Activated CD4-positive, alpha-beta T cell treated with anti-CD3 and anti-CD28 coated beads for 36 hours (primary cell): ENCODE measurements at regions not wholly inside any gene's neighbourhood (a gene's known extent, or its start where the extent isn't known, plus 50 kb on each side); places are given as distances from the start of the nearest gene placed in this dataset.

Source experiments
- ATAC-seq: fragments of 200-7000 bp; cut with Tn5 transposase; one replicate; pipeline ENCODE4 v1.10.0; 2021; ENCODE audit warnings: mild to moderate bottlenecking, moderate library complexity
- CTCF ChIA-PET: fragments of 350-600 bp; sonication (Branson Sonifier 250); formaldehyde crosslinking; loops from one replicate; lab custom pipeline; 2021; ENCODE audit warnings: antibody characterized with exemption; lab: Charles Lee
- POLR2A ChIA-PET: fragments of 350-600 bp; sonication (Branson Sonifier 250); formaldehyde crosslinking; loops from one replicate; lab custom pipeline; 2021; ENCODE audit warnings: antibody characterized with exemption, inconsistent platforms; lab: Charles Lee
- DNase-seq: peaks from one replicate; pipeline ENCODE4 v3.0.0-alpha.2; 2020
- H3K27ac Mint-ChIP-seq: one replicate; pipeline ENCODE4 v1.8.0; 2021; ENCODE audit warnings: mixed read lengths
- H3K27me3 Mint-ChIP-seq: one replicate; pipeline ENCODE4 v1.8.0; 2021; ENCODE audit warnings: mixed read lengths
- H3K36me3 Mint-ChIP-seq: one replicate; pipeline ENCODE4 v1.8.0; 2021; ENCODE audit warnings: low read depth, mixed read lengths
- H3K4me1 Mint-ChIP-seq: one replicate; pipeline ENCODE4 v1.8.0; 2021; ENCODE audit warnings: mixed read lengths
- H3K4me3 Mint-ChIP-seq: one replicate; pipeline ENCODE4 v1.8.0; 2021; ENCODE audit warnings: mild to moderate bottlenecking, moderate library complexity, mixed read lengths
- H3K9me3 Mint-ChIP-seq: one replicate; pipeline ENCODE4 v1.8.0; 2021; ENCODE audit warnings: low read depth, mixed read lengths
- intact Hi-C, 2 experiments: fragments of 100-400 bp; cut with DNase I in 1 of 2; cut with micrococcal nuclease in 1 of 2; formaldehyde crosslinking; loops; one replicate each; pipeline versions ENCODE4 v1.14.2 to v1.15.1; 2022 to 2024; cut with DNase I, micrococcal nuclease

DNA sequence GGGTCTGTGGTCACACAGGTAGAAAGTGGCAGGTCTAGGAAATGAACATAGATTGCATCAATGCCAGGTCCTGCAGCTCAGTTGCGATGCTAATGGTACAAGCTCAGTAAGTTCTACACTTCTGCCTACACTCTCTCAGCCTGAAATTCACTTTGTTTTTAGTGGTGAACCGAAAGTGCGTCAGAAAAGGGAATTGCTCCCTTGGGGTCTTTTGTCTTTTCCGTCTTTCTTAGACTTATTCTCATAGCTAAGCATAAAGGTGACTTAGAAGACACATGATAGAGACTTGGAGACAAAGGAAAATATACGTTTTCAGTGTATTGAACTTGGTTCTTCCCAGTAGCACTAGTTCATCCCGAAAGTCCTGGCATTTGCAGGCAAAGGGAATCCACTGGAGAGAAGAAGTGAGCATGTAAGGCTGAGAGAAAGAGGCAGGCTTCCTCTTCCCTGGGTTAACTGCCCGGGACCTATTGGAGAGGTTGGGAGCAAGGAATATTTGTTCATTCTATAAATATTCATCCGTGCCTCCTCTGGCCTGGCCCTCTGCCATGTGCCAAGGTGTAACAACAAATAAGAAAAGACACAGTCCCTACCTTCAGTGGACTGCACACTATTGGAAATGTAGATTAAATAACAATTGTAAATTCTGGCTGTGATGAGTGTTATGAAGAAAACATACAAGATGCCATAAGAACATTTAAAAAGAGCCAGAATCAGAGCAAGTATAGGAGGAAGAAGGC is 785.8 kb downstream of the MED13L start:
- H3K36me3 Mint-ChIP-seq, result no peaks in the 10 kb centered on the region
- DNase-seq (no peak), ATAC-seq (no peak)
- ChIA-PET CTCF (no interaction called here), POLR2A (no interaction called here)
- intact Hi-C loops, result no loop called here
- H3K4me3 Mint-ChIP-seq, result no peak overlapping the region
- H3K27me3 Mint-ChIP-seq, result no peaks in the 10 kb centered on the region
- H3K9me3 Mint-ChIP-seq, result peaks cover 2% of the 10 kb centered on the region
- H3K27ac Mint-ChIP-seq, result no peak overlapping the region
- no peaks in the 10 kb centered on the region for H3K4me1 Mint-ChIP-seq

DNA sequence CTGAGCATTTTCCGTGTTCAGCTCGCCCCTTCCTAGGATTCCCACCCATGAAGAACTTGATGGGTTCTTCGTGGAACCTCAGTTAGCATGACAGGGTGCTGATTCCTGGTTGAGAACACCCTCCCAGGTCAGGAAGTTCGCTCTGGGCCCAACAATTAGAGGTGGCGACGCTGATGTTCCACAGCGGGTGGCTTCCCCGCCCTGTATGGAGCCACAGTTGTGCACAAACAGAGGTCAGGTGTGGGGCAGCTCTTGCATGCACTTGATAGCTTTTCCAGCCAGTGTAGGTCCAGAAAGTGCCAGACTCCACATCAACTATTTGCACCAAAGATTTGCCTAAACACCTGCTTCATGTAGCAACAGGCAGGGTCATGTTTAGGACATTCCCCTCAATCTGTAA is 788.2 kb downstream of the MED13L start:
- POLR2A ChIA-PET, result no interaction called here
- ATAC-seq (no peak), DNase-seq (no peak)
- intact Hi-C loops, result no loop called here
- Mint-ChIP-seq H3K27ac (no peak overlapping the region), H3K36me3 (no peaks in the 10 kb centered on the region), H3K4me1 (no peaks in the 10 kb centered on the region), H3K9me3 (peaks cover 8% of the 10 kb centered on the region), H3K4me3 (no peak overlapping the region), H3K27me3 (no peaks in the 10 kb centered on the region)
- CTCF ChIA-PET, result no interaction called here

DNA sequence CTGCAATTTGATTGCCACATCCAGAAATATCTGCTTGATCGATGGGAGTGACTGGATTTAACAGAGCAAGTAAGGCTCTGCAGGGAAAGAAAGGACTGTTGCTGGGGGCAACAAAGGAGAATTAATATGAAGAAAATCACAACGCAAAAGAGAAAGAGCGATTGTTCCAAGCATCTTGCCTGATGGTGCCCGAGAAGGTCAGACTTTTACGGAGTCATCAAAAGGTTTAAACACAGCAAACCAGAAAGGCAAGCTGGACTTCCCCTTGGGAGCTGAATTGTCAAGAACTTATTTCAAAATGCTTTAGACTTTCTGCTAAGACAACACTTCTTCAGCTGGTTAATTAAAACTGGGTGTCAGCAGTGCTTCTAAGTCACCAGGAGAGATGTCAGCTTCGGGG is 791.5 kb downstream of the MED13L start:
- CTCF ChIA-PET, result no interaction called here

DNA sequence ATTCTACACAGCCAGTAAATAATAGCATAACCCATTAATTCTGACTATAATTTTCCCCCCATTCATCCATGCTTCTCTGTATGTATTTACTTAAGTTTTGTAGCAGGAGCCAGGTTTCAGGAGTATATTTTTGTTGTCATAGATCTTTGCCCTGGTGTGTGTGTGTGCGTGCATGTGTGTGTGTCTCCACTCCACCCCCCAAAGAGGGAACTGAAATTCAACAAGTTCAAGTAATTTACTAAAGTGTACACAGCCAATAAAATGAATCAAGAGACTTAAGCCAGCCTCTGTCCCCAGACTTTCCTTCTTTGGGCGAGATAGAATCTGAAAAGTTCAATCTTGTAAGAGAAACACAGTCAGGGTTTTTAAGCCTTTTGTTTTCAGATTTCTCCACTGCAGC is 792.0 kb downstream of the MED13L start:
- POLR2A ChIA-PET, result no interaction called here
- Mint-ChIP-seq H3K36me3 (no peaks in the 10 kb centered on the region), H3K4me1 (no peaks in the 10 kb centered on the region), H3K9me3 (peaks cover 10% of the 10 kb centered on the region), H3K27me3 (no peaks in the 10 kb centered on the region), H3K4me3 (no peak overlapping the region), H3K27ac (no peak overlapping the region)
- CTCF ChIA-PET, result interaction anchor here (0.6 kb wide), 1 partner anchor 430 kb away, joined by 3 read pairs; no protein-coding TSS in a partner anchor
- intact Hi-C loops, result no loop called here
- ATAC-seq (no peak), DNase-seq (no peak)

More for the DNA sequence above, 791.5 kb downstream of the MED13L start:
- peaks cover 6% of the 10 kb centered on the region for H3K9me3 Mint-ChIP-seq
- intact Hi-C loops, result no loop called here
- no peak overlapping the region for H3K27ac Mint-ChIP-seq
- no peak overlapping the region for H3K4me3 Mint-ChIP-seq
- ATAC-seq, result no peak
- no peaks in the 10 kb centered on the region for H3K27me3 Mint-ChIP-seq
- H3K36me3 Mint-ChIP-seq, result no peaks in the 10 kb centered on the region
- no peak for DNase-seq
- POLR2A ChIA-PET, result no interaction called here
- no peaks in the 10 kb centered on the region for H3K4me1 Mint-ChIP-seq

DNA sequence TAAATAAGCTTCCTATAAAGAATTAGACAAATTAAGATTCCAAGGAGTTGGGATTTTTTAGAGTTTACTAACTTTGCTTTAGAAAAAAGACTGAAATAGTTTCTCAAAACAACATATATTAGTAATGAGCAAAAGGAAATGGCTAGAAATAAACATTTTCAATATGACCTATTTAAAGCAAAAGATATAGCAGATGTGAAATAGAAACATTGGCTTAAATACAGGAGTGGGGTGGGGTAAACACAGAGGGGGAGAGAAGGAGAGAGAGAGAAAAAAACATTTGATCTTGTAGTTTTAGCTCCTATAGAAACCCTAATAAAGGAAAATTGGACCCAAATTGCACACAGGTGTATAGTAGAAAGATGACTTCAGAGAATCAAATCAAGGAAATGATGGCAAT is 794.5 kb downstream of the MED13L start:
- no peak overlapping the region for H3K27ac Mint-ChIP-seq
- H3K9me3 Mint-ChIP-seq, result peaks cover 13% of the 10 kb centered on the region
- CTCF ChIA-PET, result no interaction called here
- H3K27me3 Mint-ChIP-seq, result no peaks in the 10 kb centered on the region
- intact Hi-C loops, result no loop called here
- no peak overlapping the region for H3K4me3 Mint-ChIP-seq
- POLR2A ChIA-PET, result no interaction called here
- H3K36me3 Mint-ChIP-seq, result no peaks in the 10 kb centered on the region
- ATAC-seq (no peak), DNase-seq (no peak)
- H3K4me1 Mint-ChIP-seq, result no peaks in the 10 kb centered on the region

DNA sequence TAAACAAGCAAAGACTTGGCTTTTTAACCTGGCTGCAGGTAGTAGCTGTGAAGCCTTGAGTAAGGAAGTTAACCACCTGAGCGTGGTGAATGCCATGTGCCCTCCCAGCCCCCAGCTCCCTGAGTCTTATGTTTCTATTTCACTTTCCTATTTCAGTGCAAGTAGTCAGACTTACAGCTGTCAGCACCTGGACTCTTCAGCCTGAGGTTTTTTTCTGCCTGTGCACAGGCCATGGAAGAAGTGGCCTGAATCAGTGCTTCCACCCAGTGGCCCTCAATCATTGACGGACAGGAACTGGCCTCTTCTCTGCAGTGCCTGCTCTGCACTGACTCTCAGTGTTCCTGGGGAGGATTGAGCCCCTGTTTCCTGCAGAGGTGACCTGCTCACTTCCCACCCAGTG is 796.4 kb downstream of the MED13L start:
- Mint-ChIP-seq H3K9me3 (peaks cover 13% of the 10 kb centered on the region), H3K27me3 (no peaks in the 10 kb centered on the region), H3K4me3 (no peak overlapping the region), H3K4me1 (no peaks in the 10 kb centered on the region), H3K27ac (no peak overlapping the region), H3K36me3 (no peaks in the 10 kb centered on the region)
- intact Hi-C loops, result no loop called here
- ChIA-PET CTCF (no interaction called here), POLR2A (no interaction called here)
- ATAC-seq (no peak), DNase-seq (no peak)

DNA sequence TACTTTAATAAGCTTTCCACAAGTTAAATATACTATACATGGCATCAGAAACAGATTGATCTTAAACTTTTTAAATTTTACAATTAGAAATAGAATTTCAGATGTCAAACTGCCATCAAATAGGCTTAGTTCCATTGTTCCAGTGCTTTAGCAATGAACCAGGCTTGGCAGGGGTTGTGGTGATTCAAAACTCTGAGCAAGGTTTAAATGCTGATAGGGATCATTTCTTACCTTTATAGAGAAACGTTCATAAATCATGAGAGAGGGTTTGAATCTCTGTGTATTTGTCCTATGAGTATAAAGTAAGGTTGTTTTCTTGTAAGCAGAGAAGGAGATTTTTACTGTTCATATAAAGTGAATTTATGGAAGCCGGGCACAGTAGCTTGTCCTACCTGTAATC is 794.5 kb upstream of the TBX3 start:
- ATAC-seq (no peak), DNase-seq (no peak)
- Mint-ChIP-seq H3K27ac (no peak overlapping the region), H3K36me3 (no peaks in the 10 kb centered on the region), H3K4me1 (no peaks in the 10 kb centered on the region), H3K4me3 (no peak overlapping the region), H3K9me3 (peaks cover 7% of the 10 kb centered on the region), H3K27me3 (no peaks in the 10 kb centered on the region)
- ChIA-PET POLR2A (no interaction called here), CTCF (interaction anchor here (0.6 kb wide), 1 partner anchor 40 kb away, joined by 3 read pairs; no protein-coding TSS in a partner anchor)
- intact Hi-C loops, result no loop called here

DNA sequence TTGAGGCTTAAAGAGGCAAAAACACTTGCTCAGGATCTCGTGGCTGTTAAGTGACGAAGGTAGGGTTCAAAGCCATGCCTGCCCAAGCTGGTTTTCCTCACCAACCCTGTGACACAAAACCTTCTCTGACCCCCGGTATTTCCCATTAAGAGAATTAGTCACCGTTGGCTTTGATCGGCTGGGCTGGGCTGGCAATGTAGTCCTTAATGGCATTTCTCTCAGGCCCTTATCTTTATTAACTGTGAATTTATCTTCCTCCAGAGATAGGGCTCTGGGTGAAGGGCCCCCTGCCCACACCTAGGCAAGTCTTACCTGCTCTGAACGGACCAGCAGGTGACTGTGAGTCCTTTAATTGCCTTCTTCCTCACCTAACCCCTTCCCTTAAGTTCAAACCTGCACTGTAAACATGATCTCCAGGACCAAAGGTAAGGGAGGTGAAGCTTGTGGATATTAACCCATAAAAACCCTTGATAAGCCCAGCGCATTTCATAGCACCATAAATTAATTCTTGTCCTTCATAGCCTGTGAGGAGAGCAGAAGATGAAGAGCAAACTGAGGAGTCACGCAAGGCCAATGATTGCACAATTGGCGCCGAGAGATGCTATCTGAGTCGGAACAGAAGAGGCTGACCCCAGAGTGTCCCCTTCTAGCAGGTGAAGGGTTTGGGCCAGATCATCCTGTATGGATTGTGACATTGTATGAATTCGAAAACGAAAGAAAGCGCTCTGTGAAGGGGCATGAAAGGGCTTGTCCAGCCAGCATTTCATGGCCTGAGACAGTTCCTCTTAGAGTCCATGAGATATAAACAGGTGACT is 790.8 kb upstream of the TBX3 start:
- peaks cover 2% of the 10 kb centered on the region for H3K9me3 Mint-ChIP-seq
- ChIA-PET CTCF (no interaction called here), POLR2A (no interaction called here)
- ATAC-seq (no peak), DNase-seq (no peak)
- no peak overlapping the region for H3K4me3 Mint-ChIP-seq
- no peaks in the 10 kb centered on the region for H3K36me3 Mint-ChIP-seq
- no peak overlapping the region for H3K27ac Mint-ChIP-seq
- no peaks in the 10 kb centered on the region for H3K4me1 Mint-ChIP-seq
- H3K27me3 Mint-ChIP-seq, result no peaks in the 10 kb centered on the region
- intact Hi-C loops, result no loop called here

DNA sequence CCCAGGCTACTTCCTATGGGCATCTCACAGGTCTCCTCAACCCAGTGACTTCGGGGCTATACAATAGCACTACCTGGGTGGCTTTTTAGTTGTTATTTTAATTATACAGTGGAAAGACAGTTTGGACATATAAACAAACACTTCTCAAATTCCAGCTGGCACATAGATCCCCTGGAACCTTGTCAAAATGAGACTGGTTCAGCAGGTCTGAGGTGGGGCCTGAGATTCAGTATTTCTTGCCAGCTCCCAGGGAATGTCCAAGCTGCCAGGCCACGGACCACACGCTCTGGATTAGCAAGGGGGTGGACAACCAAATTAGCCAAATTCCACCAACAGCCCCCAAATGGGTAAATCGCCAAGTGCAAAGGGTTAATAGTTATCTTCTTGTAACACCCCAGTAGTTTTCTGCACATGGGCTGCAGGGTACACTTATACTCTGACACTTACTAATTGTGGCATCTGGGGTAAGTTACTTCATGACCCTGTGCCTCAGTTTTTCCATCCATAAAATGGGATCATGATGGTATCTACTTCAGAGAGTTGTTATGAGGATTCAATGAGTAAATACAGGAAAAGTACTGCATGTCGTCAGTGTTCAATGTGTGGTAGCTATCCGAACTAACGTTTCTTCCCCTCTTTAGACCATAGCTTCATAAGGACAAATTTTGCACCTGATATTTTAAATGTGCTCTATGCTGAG is 789.4 kb upstream of the TBX3 start:
- POLR2A ChIA-PET, result no interaction called here
- H3K4me1 Mint-ChIP-seq, result no peaks in the 10 kb centered on the region
- DNase-seq, result no peak
- no peak overlapping the region for H3K27ac Mint-ChIP-seq
- no peak overlapping the region for H3K4me3 Mint-ChIP-seq
- no peaks in the 10 kb centered on the region for H3K36me3 Mint-ChIP-seq
- H3K9me3 Mint-ChIP-seq, result no peaks in the 10 kb centered on the region
- ATAC-seq, result no peak
- intact Hi-C loops, result no loop called here
- CTCF ChIA-PET, result no interaction called here
- no peaks in the 10 kb centered on the region for H3K27me3 Mint-ChIP-seq

DNA sequence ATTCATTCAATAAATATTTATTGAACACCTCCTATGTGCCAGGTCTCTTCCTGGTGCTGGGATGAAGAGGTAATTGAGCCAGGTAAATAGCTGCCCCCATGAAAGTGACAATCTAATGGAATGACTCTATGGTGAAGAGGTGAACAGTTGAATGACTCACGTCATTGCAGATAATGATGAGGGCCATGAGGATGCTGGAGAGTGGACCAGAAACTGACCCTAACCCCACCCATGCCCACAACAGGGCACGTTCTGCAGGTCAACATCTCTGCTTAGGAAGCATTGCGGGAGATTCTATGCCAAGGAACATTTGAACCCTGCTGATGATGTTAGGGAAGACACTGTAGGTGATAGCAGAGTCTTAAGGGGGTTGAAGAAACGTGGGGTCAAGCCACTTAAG is 788.9 kb upstream of the TBX3 start:
- intact Hi-C loops, result no loop called here
- no peak overlapping the region for H3K4me3 Mint-ChIP-seq
- ChIA-PET CTCF (no interaction called here), POLR2A (no interaction called here)
- no peaks in the 10 kb centered on the region for H3K4me1 Mint-ChIP-seq
- no peak overlapping the region for H3K27ac Mint-ChIP-seq
- no peaks in the 10 kb centered on the region for H3K27me3 Mint-ChIP-seq
- H3K9me3 Mint-ChIP-seq, result no peaks in the 10 kb centered on the region
- no peak for ATAC-seq
- DNase-seq, result no peak
- H3K36me3 Mint-ChIP-seq, result no peaks in the 10 kb centered on the region

DNA sequence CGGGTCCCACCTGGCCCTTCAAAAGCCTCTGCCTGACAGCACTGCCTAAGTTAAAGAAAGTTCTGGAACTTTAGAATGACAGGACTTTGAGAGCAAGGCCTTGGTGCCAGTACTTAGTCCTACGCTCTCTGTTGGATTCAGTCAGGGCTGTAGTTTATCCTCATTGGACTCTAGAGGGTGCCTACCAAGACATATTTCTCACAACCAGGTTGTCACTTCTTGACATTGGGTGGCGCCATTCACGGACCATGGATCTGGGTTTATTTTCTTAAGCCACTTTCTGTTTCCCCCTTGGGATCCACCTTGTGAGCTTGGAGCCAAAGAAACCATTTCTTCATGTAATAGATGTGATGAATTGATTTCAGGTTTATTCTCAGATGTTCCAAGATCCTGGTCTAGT is 787.0 kb upstream of the TBX3 start:
- no peak overlapping the region for H3K4me3 Mint-ChIP-seq
- no peaks in the 10 kb centered on the region for H3K36me3 Mint-ChIP-seq
- no peaks in the 10 kb centered on the region for H3K9me3 Mint-ChIP-seq
- POLR2A ChIA-PET, result no interaction called here
- CTCF ChIA-PET, result no interaction called here
- no peaks in the 10 kb centered on the region for H3K27me3 Mint-ChIP-seq
- H3K27ac Mint-ChIP-seq, result no peak overlapping the region
- intact Hi-C loops, result no loop called here
- no peaks in the 10 kb centered on the region for H3K4me1 Mint-ChIP-seq
- DNase-seq, result no peak
- no peak for ATAC-seq

DNA sequence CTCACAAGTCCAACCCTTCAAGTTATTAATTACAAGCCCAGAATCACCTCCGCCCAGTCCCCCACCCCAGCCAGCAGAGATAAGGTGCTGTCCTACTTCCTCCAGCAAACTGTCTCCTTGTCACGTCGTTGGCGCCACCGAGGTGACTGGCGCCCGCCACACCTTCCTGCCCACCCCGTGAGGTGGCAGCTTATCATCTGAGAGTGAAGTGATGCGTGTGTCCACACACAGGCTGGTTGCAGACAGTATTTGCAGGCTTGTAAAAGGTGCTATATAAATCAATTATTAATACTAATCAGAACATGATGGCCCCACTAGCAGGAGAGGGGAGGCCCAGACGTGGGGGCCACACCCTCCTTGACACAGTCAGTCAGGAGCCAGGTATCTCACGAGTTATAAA is 786.6 kb upstream of the TBX3 start:
- ATAC-seq, result no peak

More for the DNA sequence above, 786.6 kb upstream of the TBX3 start:
- no peak overlapping the region for H3K4me3 Mint-ChIP-seq
- H3K36me3 Mint-ChIP-seq, result no peaks in the 10 kb centered on the region
- intact Hi-C loops, result no loop called here
- H3K9me3 Mint-ChIP-seq, result no peaks in the 10 kb centered on the region
- POLR2A ChIA-PET, result no interaction called here
- H3K27ac Mint-ChIP-seq, result no peak overlapping the region
- no peaks in the 10 kb centered on the region for H3K27me3 Mint-ChIP-seq
- CTCF ChIA-PET, result no interaction called here
- DNase-seq, result no peak
- no peaks in the 10 kb centered on the region for H3K4me1 Mint-ChIP-seq
